ENCODE measurements at regions not wholly inside any gene's neighbourhood (a gene's known extent, or its start where the extent isn't known, plus 50 kb on each side); places are given as distances from the start of the nearest gene placed in this dataset.

- H3K4me1 ChIP-seq (ENCODE audit: control insufficient read depth in 5 of 5, insufficient read depth in 5 of 5, low read length in 5 of 5), result peaks cover 0 to 22% (median 12%) of the 10 kb centered on the region in 5 donors
- H3K36me3 ChIP-seq (ENCODE audit: control insufficient read depth in 4 of 4, insufficient read depth in 4 of 4, low read length in 4 of 4), result no peaks in the 10 kb centered on the region
- H3K4me3 ChIP-seq, result no peak overlapping the region
- WGBS, 2 donors, result 75 to 78% methylated on average over 4 of the region's 4 CpGs
- H3K27ac ChIP-seq (ENCODE audit: low read depth in 1 of 2, low read length in 1 of 2), result no peak overlapping the region
- ATAC-seq (ENCODE audit: insufficient read depth, low FRiP score) (no peak), DNase-seq (peak in 2 of 3 donors; percentile 65 to 68)
- no peaks in the 10 kb centered on the region for H3K9me3 ChIP-seq (ENCODE audit: control insufficient read depth in 4 of 4, insufficient read depth in 3 of 4, low read length in 3 of 4)
- H3K9ac ChIP-seq (ENCODE audit: insufficient read depth in 1 of 2, low read length in 2 of 2), result peak overlapping the region in 1 of 2 donors; percentile 40
- H3K27me3 ChIP-seq (ENCODE audit: control insufficient read depth in 3 of 3, insufficient read depth in 3 of 3, low read length in 2 of 3), result no peaks in the 10 kb centered on the region
- TF ChIP-seq CTCF (IDR thresholded peaks at IDR 0.05; ENCODE audit: control extremely low read depth, extremely low read depth), result no peak
These were observed 76.2 kb upstream of the CXADR start for GRCh38 chr21:17436626-17437111.

- Histone ChIP-seq H3K9me3 (ENCODE audit: control insufficient read depth in 4 of 4, insufficient read depth in 3 of 4, low read length in 3 of 4) (no peaks in the 10 kb centered on the region), H3K4me1 (ENCODE audit: control insufficient read depth in 5 of 5, insufficient read depth in 5 of 5, low read length in 5 of 5) (peaks cover 0 to 21% (median 12%) of the 10 kb centered on the region in 5 donors), H3K4me3 (no peak overlapping the region), H3K27ac (ENCODE audit: low read depth in 1 of 2, low read length in 1 of 2) (no peak overlapping the region), H3K36me3 (ENCODE audit: control insufficient read depth in 4 of 4, insufficient read depth in 4 of 4, low read length in 4 of 4) (no peaks in the 10 kb centered on the region), H3K9ac (ENCODE audit: insufficient read depth in 1 of 2, low read length in 2 of 2) (no peak overlapping the region), H3K27me3 (ENCODE audit: control insufficient read depth in 3 of 3, insufficient read depth in 3 of 3, low read length in 2 of 3) (no peaks in the 10 kb centered on the region)
- TF ChIP-seq CTCF (IDR thresholded peaks at IDR 0.05; ENCODE audit: control extremely low read depth, extremely low read depth), result no peak
- WGBS, 2 donors, result 54 to 56% methylated on average over 5 of the region's 5 CpGs
- ATAC-seq (ENCODE audit: insufficient read depth, low FRiP score) (no peak), DNase-seq (no peak)
These were observed 74.2 kb upstream of the CXADR start for GRCh38 chr21:17438635-17439034.

- DNase-seq, result no peak
- no peaks in the 10 kb centered on the region for H3K36me3 ChIP-seq (ENCODE audit: control insufficient read depth in 4 of 4, insufficient read depth in 4 of 4, low read length in 4 of 4)
- WGBS, 2 donors, result 50% methylated on average over 3 of the region's 3 CpGs
- no peaks in the 10 kb centered on the region for H3K9me3 ChIP-seq (ENCODE audit: control insufficient read depth in 4 of 4, insufficient read depth in 3 of 4, low read length in 3 of 4)
- H3K27ac ChIP-seq (ENCODE audit: low read depth in 1 of 2, low read length in 1 of 2), result no peak overlapping the region
- no peak overlapping the region for H3K9ac ChIP-seq (ENCODE audit: insufficient read depth in 1 of 2, low read length in 2 of 2)
- no peak overlapping the region for H3K4me3 ChIP-seq
- peaks cover 0 to 21% (median 5%) of the 10 kb centered on the region in 5 donors for H3K4me1 ChIP-seq (ENCODE audit: control insufficient read depth in 5 of 5, insufficient read depth in 5 of 5, low read length in 5 of 5)
- H3K27me3 ChIP-seq (ENCODE audit: control insufficient read depth in 3 of 3, insufficient read depth in 3 of 3, low read length in 2 of 3), result no peaks in the 10 kb centered on the region
- no peak for ATAC-seq (ENCODE audit: insufficient read depth, low FRiP score)
- TF ChIP-seq CTCF (IDR thresholded peaks at IDR 0.05; ENCODE audit: control extremely low read depth, extremely low read depth), result no peak
These were observed 71.9 kb upstream of the CXADR start for GRCh38 chr21:17440969-17441368.

GRCh38 chr21:17441370-17441769 lies 71.5 kb upstream of the CXADR start:
- Histone ChIP-seq H3K27ac (ENCODE audit: low read depth in 1 of 2, low read length in 1 of 2) (no peak overlapping the region), H3K4me3 (no peak overlapping the region), H3K4me1 (ENCODE audit: control insufficient read depth in 5 of 5, insufficient read depth in 5 of 5, low read length in 5 of 5) (peaks cover 0 to 19% (median 5%) of the 10 kb centered on the region in 5 donors), H3K9me3 (ENCODE audit: control insufficient read depth in 4 of 4, insufficient read depth in 3 of 4, low read length in 3 of 4) (no peaks in the 10 kb centered on the region), H3K9ac (ENCODE audit: insufficient read depth in 1 of 2, low read length in 2 of 2) (no peak overlapping the region), H3K27me3 (ENCODE audit: control insufficient read depth in 3 of 3, insufficient read depth in 3 of 3, low read length in 2 of 3) (no peaks in the 10 kb centered on the region), H3K36me3 (ENCODE audit: control insufficient read depth in 4 of 4, insufficient read depth in 4 of 4, low read length in 4 of 4) (no peaks in the 10 kb centered on the region)
- ATAC-seq (ENCODE audit: insufficient read depth, low FRiP score) (peak; percentile 13), DNase-seq (peak in 2 of 3 donors; percentile 49 to 74)
- 78 to 88% methylated on average over 1 of the region's 1 CpG for WGBS, 2 donors
- no peak for TF ChIP-seq CTCF (IDR thresholded peaks at IDR 0.05; ENCODE audit: control extremely low read depth, extremely low read depth)

Measured in lung (tissue), 11 donors.